ENCODE measurements at regions not wholly inside any gene's neighbourhood (a gene's known extent, or its start where the extent isn't known, plus 50 kb on each side); places are given as distances from the start of the nearest gene placed in this dataset.
A peak's percentile ranks its signal among the peaks of the same experiment; 100 is the strongest.

DNA sequence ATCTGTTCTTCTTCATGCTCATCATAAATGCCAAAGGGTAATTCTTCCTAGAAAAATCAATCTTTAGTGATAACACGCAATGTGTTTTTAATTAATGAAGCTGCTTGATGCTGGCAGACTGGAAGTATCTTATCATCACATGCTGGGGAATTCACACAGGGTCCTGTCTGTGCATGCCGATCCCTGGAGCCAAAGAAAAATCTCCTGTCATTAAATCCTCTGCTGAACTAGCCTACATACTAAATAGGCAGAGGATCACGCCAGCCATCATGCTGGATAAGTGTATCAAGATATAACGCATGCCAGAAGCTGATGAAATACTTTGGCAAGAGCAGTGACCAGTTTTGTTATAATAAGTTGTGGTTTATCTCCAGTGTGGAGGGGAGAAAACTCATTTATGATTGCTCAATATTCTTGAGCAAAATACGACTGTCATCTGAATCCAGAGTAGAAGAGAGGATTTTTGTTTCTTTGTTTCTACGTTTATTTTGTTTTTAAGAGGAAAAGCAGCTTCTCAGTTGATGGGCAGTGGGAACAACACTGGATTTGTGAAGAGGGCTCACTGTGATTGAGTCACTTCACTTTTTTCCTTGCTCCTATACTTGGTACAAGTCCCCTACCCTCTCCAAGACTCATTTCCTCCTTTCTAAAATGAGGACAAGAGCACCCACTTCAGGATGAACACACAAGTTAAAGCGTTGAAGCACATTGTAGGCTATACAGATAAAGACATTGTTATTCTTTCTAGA lies 649.1 kb downstream of the TNS3 start:
- TF ChIP-seq, protein P1, sequence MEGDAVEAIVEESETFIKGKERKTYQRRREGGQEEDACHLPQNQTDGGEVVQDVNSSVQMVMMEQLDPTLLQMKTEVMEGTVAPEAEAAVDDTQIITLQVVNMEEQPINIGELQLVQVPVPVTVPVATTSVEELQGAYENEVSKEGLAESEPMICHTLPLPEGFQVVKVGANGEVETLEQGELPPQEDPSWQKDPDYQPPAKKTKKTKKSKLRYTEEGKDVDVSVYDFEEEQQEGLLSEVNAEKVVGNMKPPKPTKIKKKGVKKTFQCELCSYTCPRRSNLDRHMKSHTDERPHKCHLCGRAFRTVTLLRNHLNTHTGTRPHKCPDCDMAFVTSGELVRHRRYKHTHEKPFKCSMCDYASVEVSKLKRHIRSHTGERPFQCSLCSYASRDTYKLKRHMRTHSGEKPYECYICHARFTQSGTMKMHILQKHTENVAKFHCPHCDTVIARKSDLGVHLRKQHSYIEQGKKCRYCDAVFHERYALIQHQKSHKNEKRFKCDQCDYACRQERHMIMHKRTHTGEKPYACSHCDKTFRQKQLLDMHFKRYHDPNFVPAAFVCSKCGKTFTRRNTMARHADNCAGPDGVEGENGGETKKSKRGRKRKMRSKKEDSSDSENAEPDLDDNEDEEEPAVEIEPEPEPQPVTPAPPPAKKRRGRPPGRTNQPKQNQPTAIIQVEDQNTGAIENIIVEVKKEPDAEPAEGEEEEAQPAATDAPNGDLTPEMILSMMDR (conservative IDR thresholded peaks at IDR 0.05; ENCODE audit: low read depth in 2 of 2), result peak; percentile 41 to 45; a peak in 3 of 4 replicates
- TF ChIP-seq EZH2 (IDR thresholded peaks at IDR 0.05; ENCODE audit: low read depth, unreplicated experiment) (no peak), ZNF114 (CRISPR knock-in tag; IDR thresholded peaks at IDR 0.05) (no peak), POLR2AphosphoS5 (IDR thresholded peaks at IDR 0.05; ENCODE audit: low read depth) (no peak), JUNB (IDR thresholded peaks at IDR 0.05; ENCODE audit: unreplicated experiment) (no peak), ZNF331 (CRISPR knock-in tag; IDR thresholded peaks at IDR 0.05; ENCODE audit: low read depth) (no peak)
- TF ChIP-seq, protein P2, sequence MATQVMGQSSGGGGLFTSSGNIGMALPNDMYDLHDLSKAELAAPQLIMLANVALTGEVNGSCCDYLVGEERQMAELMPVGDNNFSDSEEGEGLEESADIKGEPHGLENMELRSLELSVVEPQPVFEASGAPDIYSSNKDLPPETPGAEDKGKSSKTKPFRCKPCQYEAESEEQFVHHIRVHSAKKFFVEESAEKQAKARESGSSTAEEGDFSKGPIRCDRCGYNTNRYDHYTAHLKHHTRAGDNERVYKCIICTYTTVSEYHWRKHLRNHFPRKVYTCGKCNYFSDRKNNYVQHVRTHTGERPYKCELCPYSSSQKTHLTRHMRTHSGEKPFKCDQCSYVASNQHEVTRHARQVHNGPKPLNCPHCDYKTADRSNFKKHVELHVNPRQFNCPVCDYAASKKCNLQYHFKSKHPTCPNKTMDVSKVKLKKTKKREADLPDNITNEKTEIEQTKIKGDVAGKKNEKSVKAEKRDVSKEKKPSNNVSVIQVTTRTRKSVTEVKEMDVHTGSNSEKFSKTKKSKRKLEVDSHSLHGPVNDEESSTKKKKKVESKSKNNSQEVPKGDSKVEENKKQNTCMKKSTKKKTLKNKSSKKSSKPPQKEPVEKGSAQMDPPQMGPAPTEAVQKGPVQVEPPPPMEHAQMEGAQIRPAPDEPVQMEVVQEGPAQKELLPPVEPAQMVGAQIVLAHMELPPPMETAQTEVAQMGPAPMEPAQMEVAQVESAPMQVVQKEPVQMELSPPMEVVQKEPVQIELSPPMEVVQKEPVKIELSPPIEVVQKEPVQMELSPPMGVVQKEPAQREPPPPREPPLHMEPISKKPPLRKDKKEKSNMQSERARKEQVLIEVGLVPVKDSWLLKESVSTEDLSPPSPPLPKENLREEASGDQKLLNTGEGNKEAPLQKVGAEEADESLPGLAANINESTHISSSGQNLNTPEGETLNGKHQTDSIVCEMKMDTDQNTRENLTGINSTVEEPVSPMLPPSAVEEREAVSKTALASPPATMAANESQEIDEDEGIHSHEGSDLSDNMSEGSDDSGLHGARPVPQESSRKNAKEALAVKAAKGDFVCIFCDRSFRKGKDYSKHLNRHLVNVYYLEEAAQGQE (IDR thresholded peaks at IDR 0.05; ENCODE audit: unreplicated experiment), result no peak
- TF ChIP-seq, protein P3, sequence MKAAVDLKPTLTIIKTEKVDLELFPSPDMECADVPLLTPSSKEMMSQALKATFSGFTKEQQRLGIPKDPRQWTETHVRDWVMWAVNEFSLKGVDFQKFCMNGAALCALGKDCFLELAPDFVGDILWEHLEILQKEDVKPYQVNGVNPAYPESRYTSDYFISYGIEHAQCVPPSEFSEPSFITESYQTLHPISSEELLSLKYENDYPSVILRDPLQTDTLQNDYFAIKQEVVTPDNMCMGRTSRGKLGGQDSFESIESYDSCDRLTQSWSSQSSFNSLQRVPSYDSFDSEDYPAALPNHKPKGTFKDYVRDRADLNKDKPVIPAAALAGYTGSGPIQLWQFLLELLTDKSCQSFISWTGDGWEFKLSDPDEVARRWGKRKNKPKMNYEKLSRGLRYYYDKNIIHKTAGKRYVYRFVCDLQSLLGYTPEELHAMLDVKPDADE (IDR thresholded peaks at IDR 0.05), result no peak
